GM21619 (cell line): ENCODE measurements at regions not wholly inside any gene's neighbourhood (a gene's known extent, or its start where the extent isn't known, plus 50 kb on each side); places are given as distances from the start of the nearest gene placed in this dataset.
A peak's percentile ranks its signal among the peaks of the same experiment; 100 is the strongest.

Experiments used
- ATAC-seq: cut with Tn5 transposase; IDR thresholded peaks from one replicate; pipeline ENCODE4 v1.9.1; 2021; ENCODE audit not compliant: unreplicated experiment

GRCh38 chr13:73902847-73903246 is 231.4 kb downstream of the KLF12 start:
- ATAC-seq = no peak

GRCh38 chr13:73902296-73902695 is 231.9 kb downstream of the KLF12 start:
- ATAC-seq = no peak

- ATAC-seq = no peak
Observed at GRCh38 chr13:73901324-73902068, 232.7 kb downstream of the KLF12 start.

GRCh38 chr13:73900591-73900990 is 233.6 kb downstream of the KLF12 start:
- no peak for ATAC-seq

- no peak for ATAC-seq
Observed at GRCh38 chr13:73898899-73899298, 235.3 kb downstream of the KLF12 start.

GRCh38 chr13:73898276-73898675 is 235.9 kb downstream of the KLF12 start:
- no peak for ATAC-seq

- ATAC-seq = no peak
Observed at GRCh38 chr13:73894995-73895571, 239.1 kb downstream of the KLF12 start.

GRCh38 chr13:73893833-73894232 is 240.4 kb downstream of the KLF12 start:
- no peak for ATAC-seq

GRCh38 chr13:73891805-73892204 is 242.4 kb downstream of the KLF12 start:
- no peak for ATAC-seq

- no peak for ATAC-seq
Observed at GRCh38 chr13:73883162-73883561, 251.0 kb downstream of the KLF12 start.

- ATAC-seq = no peak
Observed at GRCh38 chr13:73880365-73880764, 253.8 kb downstream of the KLF12 start.

- no peak for ATAC-seq
Observed at GRCh38 chr13:73879346-73880015, 254.7 kb downstream of the KLF12 start.

- no peak for ATAC-seq
Observed at GRCh38 chr13:73877399-73877798, 256.8 kb downstream of the KLF12 start.

- ATAC-seq = no peak
Observed at GRCh38 chr13:73876323-73876722, 257.9 kb downstream of the KLF12 start.

GRCh38 chr13:73873940-73874830 is 260.0 kb downstream of the KLF12 start:
- peak; percentile 68 for ATAC-seq

- no peak for ATAC-seq
Observed at GRCh38 chr13:73872397-73872796, 261.8 kb downstream of the KLF12 start.

- ATAC-seq = no peak
Observed at GRCh38 chr13:73870970-73871935, 263.0 kb downstream of the KLF12 start.

- no peak for ATAC-seq
Observed at GRCh38 chr13:73870036-73870741, 264.0 kb downstream of the KLF12 start.

GRCh38 chr13:73865027-73865426 is 269.2 kb downstream of the KLF12 start:
- no peak for ATAC-seq
